ENCODE measurements at regions not wholly inside any gene's neighbourhood (a gene's known extent, or its start where the extent isn't known, plus 50 kb on each side); places are given as distances from the start of the nearest gene placed in this dataset.

GRCh38 chr5:82832445-82832844 is 244.7 kb downstream of the TMEM167A start:
- TF ChIP-seq CTCF (conservative IDR thresholded peaks at IDR 0.05; ENCODE audit: low read length) (no peak), EZH2phosphoT487 (IDR thresholded peaks at IDR 0.05; ENCODE audit: borderline replicate concordance, low read depth, low read length) (no peak)
